NCI-H774 (cell line): ENCODE measurements at regions not wholly inside any gene's neighbourhood (a gene's known extent, or its start where the extent isn't known, plus 50 kb on each side); places are given as distances from the start of the nearest gene placed in this dataset.
"Not testable (repeated sequence)": the region's sequence is repeated elsewhere in the genome, so short reads cannot be mapped to it uniquely, and the experiment has no call there.

Experiments used
- DNase-seq: peaks from one replicate; lab custom pipeline; 2025; lab: John Stamatoyannopoulos, UW

DNA sequence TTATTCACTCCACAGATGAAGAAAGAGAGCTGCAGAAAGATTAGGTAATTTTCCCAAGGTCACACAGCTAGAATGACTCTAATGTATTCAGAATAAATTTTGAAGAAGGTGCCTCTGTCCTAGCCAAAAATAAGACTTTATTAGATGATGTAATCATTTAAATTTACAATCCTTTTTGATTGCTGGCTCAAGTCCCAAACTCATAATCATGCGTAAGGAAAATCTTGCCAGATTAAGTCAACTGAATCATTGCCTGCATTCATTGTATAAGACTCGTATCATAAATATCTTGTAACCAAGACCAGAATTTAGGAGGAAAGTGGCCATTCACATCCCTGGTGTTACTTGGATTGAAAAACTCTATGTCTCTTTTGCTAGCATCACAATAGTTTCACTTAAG lies 53.1 kb upstream of the STK39 start:
- DNase-seq = no peak

DNA sequence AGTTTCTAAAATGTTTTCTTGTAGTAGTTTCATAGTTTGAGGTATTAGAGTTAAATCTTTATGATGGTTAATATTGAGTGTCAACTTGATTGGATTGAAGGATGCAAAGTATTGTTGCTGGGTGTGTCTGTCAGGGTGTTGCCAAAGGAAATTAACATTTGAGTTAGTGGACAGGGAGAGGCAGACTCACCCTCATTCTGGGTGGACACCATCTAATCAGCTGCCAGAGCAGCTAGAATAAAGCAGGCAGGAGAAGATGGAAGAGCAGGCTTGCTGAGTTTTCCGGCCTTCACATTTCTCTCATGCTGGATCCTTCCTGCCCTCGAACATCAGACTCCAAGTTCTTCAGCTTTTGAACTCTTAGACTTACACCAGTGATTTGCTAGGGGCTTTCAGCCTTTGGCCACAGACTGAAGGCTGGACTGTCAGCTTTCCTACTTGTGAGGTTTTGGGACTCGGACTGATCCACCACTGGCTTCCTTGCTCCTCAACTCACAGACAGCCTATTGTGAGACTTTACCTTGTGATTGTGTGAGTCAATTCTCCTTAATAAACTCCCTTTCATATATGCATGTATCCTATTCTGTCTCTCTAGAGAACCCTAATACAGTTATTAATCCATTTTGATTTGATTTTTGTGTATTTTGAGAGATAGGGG lies 56.8 kb upstream of the STK39 start:
- no peak for DNase-seq

- no peak for DNase-seq
Measured at GRCh38 chr2:168307379-168307778, 60.0 kb upstream of the STK39 start.

DNA sequence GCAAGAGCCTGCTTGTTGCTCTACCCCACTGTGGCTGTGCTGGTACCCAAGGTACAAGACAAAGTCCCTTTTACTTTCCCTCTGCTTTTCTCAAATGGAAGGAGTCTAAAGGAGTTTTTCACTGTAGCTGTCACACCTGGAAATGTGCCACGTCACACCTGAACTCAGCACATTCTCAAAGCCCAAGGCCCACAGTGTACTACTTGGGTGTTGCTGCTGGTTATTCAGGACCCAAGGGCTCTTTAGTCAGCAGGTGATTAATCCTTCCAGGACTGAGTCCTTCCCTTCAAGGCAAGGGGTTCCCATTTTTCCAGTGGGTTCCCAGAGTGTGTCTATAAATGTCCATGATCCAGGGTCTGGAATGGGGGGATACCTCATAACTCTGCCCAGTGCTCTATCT lies 63.2 kb upstream of the STK39 start:
- no peak for DNase-seq

DNA sequence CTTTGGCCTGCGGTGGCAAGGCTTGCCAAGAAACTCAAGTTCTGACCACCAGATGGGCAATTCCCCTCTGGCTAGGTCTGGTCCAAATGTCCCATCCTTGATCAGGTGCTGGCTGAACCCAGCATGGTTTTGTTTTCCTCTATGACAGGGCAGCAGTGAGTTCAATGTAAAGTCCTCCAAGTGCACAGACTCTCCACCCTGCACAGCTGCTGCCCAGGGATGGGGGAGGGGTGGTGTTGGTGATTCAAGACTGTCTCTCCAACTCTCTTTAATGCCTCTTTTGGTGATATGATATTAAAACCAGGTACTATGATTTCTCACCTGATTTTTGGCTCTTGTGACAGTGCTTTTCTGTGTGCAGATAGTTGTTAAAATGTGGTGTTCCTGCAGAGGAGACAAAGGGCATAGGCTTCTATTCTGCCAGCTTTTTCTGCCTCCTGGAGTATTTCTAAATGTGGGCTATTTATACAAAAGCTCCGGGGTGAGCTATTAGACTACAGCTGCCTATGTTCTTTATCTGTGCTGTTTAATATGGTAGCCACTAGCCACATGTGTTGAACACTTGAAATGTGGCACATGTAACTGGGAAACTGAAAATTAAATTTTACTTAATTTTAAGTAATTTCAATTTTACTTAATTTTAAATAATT lies 64.0 kb upstream of the STK39 start:
- DNase-seq = peak; percentile 71

DNA sequence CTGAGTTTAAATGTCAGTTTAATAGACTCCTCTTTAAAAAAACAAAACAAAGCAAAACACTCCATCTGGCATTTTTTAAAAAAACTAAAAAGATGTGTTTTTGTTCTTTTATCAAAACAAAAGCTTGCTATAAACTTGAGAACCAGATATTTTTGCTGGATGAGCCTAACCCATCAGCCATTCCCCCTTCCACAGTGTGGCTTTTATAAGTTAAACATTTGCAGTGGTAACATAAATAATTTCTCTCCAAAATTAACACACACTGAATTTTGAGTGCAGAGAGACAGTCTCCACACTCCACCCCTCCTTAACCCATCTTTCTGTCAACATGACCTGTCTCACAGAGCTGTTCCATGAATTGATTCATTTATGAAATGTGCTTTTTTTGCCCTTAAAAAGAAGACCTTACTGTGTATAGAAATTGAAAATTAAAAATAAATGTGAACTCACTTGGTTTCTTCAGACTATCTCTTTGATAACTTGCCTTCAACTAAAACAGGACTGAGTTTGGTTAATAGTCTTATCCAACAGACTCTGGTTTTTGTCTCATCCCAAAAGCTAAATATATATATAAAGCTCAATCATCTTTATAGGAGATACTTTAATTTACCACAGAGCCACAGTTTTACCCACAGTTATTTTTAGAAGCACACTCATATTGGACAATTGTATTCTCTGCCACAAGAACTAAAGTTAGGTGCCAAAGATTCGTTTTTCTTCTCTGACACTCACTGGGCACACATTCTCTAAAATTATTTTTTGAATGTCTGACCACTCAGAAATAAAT lies 64.8 kb upstream of the STK39 start:
- no peak for DNase-seq

GRCh38 chr2:168314236-168314635 lies 66.8 kb upstream of the STK39 start:
- no peak for DNase-seq

GRCh38 chr2:168315331-168316072 lies 68.1 kb upstream of the STK39 start:
- no peak for DNase-seq

GRCh38 chr2:168316073-168316440 lies 68.7 kb upstream of the STK39 start:
- no peak for DNase-seq

- DNase-seq = no peak
Measured at GRCh38 chr2:168317282-168317681, 69.9 kb upstream of the STK39 start.

GRCh38 chr2:168320267-168320666 lies 72.9 kb upstream of the STK39 start:
- no peak for DNase-seq

GRCh38 chr2:168322325-168323007 lies 75.1 kb upstream of the STK39 start:
- DNase-seq = no peak

DNA sequence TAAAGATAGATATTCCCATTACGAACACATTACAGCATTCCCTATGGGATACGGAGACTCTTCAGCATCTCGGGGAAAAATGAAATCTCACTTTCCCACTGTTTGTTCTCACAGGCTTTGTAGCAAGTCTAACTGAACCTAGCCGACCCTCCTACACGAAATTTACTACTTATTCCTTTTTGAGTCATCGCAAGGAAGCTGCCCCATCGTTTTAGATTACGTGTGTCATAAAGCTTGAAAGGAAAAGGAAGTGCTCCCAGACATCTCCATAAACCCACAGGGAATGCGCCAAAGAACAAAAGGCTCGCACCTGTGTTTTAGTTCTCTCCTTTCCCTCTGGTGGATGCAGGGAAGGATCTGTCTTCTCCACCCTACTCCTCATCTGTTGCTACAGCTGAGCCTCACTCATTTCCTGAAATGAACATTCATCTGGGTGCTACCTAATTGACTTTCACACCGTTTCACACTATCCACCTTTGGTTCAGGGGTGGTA lies 76.2 kb upstream of the STK39 start:
- no peak for DNase-seq

- DNase-seq = no peak
Measured at GRCh38 chr2:168326572-168326971, 79.2 kb upstream of the STK39 start.

DNA sequence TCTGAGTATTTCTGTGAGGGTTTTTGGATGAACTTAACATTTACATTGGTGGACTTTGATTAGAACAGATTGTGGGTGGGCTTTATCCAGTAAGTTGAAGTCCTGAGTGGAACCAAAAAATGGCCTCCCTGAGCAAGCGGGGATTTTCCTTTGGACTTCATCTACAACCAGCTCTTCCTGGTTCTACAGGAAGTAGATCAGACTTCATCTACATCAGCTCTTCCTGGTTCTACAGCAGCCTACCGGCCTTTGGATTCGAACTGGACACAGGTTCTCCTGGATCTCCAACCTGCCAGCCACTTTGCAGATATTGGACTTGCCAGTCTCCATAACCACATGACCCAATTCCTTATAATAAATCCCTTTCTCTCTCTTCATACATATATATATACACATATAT lies 79.9 kb upstream of the STK39 start:
- no peak for DNase-seq

DNA sequence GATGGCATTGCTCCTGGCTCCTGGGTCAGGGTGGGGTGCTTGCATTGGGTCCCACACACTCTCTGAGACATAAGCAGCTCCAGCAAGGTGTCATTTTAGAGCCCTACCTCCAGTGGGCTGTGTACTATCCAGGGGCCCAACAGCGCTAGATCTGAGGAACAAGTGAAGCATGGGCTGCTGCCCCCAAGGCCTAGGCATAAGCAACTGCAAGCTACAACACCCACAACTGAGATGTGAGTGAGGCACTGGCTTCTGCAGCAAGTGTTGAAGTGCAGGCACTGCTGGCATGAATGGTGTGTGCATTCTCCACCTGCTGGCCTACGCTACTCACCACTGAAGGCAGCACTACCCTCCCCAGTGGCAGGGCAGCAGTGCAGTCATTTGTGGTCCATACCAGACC lies 81.0 kb upstream of the STK39 start:
- no peak for DNase-seq

DNA sequence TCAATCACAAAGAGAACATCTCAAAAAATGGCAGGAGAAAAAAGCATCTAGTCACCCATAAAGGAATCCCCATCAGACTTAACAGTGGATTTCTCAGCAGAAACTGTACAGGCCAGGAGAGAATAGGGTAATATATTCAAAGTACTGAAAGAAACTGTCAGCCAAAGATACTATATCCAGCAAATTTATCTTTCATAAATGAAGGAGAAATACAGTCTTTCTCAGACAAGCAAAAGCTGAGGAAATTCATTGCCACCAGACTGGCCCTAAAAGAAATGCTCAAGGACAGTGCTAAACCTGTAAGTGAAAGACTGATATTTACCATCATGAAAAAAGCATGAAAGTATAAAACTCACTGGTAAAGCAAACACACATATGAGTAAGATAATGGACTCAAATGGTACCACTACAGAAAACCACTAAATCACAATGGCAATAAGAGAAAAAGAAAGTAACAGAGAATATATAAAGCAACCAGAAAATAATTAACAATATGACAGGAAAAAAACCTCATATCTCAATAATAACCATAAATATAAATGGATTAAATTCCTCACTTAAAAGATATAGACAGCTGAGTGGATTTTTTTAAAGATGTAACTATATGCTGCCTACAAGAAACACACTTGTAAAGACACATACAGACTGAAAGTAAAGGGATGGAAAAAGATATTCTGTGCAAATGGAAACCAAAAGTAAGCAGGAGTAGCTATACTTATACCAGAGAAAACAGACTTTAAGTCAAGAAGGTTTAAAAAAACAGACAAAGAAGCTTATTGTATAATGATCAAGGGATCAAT lies 83.4 kb upstream of the STK39 start:
- no peak for DNase-seq

DNA sequence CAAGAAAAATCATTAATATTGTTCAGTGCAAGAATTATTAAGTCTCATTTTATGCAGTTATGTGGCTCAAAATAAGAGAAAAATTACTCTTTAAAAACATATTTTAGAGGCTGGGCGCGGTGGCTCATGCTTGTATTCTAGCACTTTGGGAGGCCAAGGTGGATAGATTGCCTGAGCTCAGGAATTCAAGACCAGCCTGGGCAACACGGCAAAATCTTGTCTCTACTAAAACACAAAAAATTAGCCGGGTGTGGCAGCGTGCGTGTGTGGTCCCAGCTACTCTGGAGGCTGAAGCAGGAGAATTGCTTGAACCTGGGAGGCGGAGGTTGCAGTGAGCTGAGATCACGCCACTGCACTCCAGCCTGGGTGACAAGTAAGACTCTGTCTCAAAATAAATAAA lies 87.9 kb upstream of the STK39 start:
- DNase-seq = not testable (repeated sequence)

DNA sequence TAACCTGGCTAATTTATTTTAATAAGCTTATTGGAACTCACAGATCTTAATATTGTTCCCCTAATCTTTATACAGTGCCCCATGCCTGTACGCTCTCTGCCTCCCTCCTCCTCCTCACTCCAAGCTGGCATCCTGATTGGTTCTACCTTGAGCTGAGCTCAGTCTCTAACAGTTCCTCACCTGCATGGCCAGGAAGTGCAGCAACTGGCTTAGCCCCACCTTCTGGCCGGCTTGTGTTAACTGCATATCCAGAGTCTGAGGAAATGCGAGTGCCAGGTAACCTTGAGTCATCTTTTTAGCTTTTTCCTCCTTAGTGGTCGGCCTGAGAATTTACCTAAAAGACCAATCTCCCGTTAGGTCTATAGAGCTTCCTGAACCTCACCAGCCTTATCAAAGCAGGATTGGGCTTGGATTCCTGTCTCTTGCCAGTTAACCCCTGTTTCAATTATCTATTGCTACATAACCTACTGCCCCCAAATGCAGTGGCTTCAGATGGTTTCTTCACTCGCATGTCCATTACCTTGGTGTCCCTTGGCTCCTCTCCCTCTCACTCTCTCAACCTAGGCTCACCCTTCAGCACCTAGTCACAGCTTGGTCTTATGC lies 89.5 kb upstream of the STK39 start:
- DNase-seq = no peak

DNA sequence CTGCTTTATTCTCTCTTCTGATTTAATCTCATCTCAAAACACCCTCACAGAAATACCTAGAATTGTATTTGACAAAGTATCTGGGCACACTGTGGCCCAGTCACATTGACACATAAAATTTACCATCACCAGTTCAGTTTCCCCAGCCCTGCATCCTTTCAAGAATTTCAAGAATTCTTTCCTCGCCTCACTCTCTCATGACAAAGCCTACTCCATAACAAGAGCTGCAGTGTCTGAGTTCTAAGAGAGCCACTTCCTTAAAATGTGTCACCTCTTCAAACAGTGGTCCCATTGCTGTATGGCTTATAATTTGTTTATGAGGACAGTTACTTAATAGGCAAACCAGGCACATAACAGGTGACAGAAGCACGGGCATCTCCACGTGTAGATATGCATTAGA lies 90.9 kb upstream of the STK39 start:
- DNase-seq = no peak
